ENCODE measurements at regions not wholly inside any gene's neighbourhood (a gene's known extent, or its start where the extent isn't known, plus 50 kb on each side); places are given as distances from the start of the nearest gene placed in this dataset.

DNA sequence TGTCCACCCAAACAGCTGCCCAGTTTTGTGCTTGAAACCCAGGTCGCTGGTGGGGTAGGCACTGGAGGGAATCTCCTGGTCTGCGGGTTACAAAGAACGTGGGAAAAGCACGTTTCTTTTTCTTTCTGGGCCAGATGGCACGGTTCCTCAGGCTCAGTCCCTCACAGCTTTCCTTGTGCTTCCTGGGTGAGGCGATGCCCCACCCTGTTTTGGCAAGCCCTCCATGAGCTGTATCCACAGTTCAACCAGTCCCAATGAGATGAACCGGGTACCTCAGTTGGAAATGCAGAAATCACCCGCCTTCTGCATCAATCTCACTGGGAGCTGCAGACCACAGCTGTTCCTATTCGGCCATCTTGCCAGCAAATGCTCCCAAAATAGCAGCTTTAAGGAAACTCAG, 51.4 kb upstream of the TMTC2 start:
- TF ChIP-seq, protein P1, sequence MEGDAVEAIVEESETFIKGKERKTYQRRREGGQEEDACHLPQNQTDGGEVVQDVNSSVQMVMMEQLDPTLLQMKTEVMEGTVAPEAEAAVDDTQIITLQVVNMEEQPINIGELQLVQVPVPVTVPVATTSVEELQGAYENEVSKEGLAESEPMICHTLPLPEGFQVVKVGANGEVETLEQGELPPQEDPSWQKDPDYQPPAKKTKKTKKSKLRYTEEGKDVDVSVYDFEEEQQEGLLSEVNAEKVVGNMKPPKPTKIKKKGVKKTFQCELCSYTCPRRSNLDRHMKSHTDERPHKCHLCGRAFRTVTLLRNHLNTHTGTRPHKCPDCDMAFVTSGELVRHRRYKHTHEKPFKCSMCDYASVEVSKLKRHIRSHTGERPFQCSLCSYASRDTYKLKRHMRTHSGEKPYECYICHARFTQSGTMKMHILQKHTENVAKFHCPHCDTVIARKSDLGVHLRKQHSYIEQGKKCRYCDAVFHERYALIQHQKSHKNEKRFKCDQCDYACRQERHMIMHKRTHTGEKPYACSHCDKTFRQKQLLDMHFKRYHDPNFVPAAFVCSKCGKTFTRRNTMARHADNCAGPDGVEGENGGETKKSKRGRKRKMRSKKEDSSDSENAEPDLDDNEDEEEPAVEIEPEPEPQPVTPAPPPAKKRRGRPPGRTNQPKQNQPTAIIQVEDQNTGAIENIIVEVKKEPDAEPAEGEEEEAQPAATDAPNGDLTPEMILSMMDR (IDR thresholded peaks at IDR 0.05; ENCODE audit: low read depth, low read length), result no peak
- TF ChIP-seq POLR2A (IDR thresholded peaks at IDR 0.05; ENCODE audit: extremely low read depth, insufficient read length) (no peak), MYC (IDR thresholded peaks at IDR 0.05; ENCODE audit: low read depth, low read length) (no peak)
